A549 (cell line): ENCODE measurements at regions not wholly inside any gene's neighbourhood (a gene's known extent, or its start where the extent isn't known, plus 50 kb on each side); places are given as distances from the start of the nearest gene placed in this dataset.

Source experiments
- ATAC-seq, 2 experiments: fragments of 200-7000 bp in 1 of 2; fragments of >200 bp in 1 of 2; cut with Nextera tagmentation in 1 of 2; cut with Tn5 transposase in 1 of 2; 3 replicates each; pipeline versions ENCODE4 v1.8.0 to v1.9.1; 2018 to 2020; ENCODE audit warnings: mild to moderate bottlenecking in 1 of 2, moderate library complexity in 1 of 2
- CTCF ChIA-PET: fragments of 300-600 bp; sonication (Branson Sonifier 250); formaldehyde crosslinking; extraction: SDS; loops from one replicate; lab custom pipeline; 2021; ENCODE audit warnings: antibody characterized with exemption, inconsistent platforms; lab: Yijun Ruan, JAX
- POLR2A ChIA-PET: fragments of 350-600 bp; formaldehyde crosslinking; extraction: SDS; loops from one replicate; lab custom pipeline; 2021; ENCODE audit warnings: antibody characterized with exemption, inconsistent platforms; lab: Yijun Ruan, JAX
- DNase-seq, 2 experiments: peaks; one replicate each; pipeline versions ENCODE4 v3.0.0 to v3.0.0-alpha.2; 2011 to 2016; ENCODE audit warnings: low read depth in 1 of 2, low spot score in 1 of 2
- FAIRE-seq: peaks from 2 replicates; lab custom pipeline; 2011; peaks lifted over from hg19 to GRCh38; lab: Jason Lieb, UNC
- H3K27ac ChIP-seq, 2 experiments: fragments of >200 bp; sonication (Bioruptor Twin); formaldehyde crosslinking; 3 replicates each; pipeline ENCODE4 v1.5.1; 2016 to 2017
- H3K4me1 ChIP-seq: fragments of >200 bp; sonication (Bioruptor Twin); formaldehyde crosslinking; 3 replicates; pipeline ENCODE4 v1.6.1; 2016
- H3K4me2 ChIP-seq: fragments of >200 bp; sonication (Bioruptor Twin); formaldehyde crosslinking; 3 replicates; pipeline ENCODE4 v1.6.1; 2016
- H3K4me3 ChIP-seq: fragments of >200 bp; sonication (Bioruptor Twin); formaldehyde crosslinking; 3 replicates; pipeline ENCODE4 v1.5.1; 2016
- H3K9me3 ChIP-seq: fragments of >200 bp; sonication (Bioruptor Twin); formaldehyde crosslinking; 3 replicates; pipeline ENCODE4 v1.6.1; 2016
- BCL3 ChIP-seq: fragments of >200 bp; sonication (Bioruptor Twin); formaldehyde crosslinking; IDR thresholded peaks from 3 replicates; pipeline ENCODE4 v1.6.1; 2016
- BHLHE40 ChIP-seq: IDR thresholded peaks from 2 replicates; pipeline ENCODE4 v1.6.1; 2012; ENCODE audit warnings: low read depth, low read length, inconsistent platforms
- CBX8 ChIP-seq: fragments of 200-600 bp; sonication (generic); IDR thresholded peaks from 2 replicates; pipeline ENCODE4 v1.6.1; 2016
- CEBPB ChIP-seq, 2 experiments: fragments of >200 bp in 1 of 2; sonication (Bioruptor Twin) in 1 of 2; formaldehyde crosslinking in 1 of 2; IDR thresholded peaks; 2 replicates each; pipeline ENCODE4 v1.6.1; 2012 to 2016
- CHD2 ChIP-seq: fragments of 150-350 bp; IDR thresholded peaks from 2 replicates; pipeline ENCODE4 v1.6.1; 2014; ENCODE audit warnings: low read length; ENCODE audit not compliant: partially characterized antibody
- CHD4 ChIP-seq: fragments of 200-600 bp; sonication (generic); IDR thresholded peaks from 2 replicates; pipeline ENCODE4 v1.6.1; 2016; ENCODE audit warnings: antibody characterized with exemption, mild to moderate bottlenecking, borderline replicate concordance
- EP300 ChIP-seq, 2 experiments: fragments of >200 bp; sonication (Bioruptor Twin); formaldehyde crosslinking; IDR thresholded peaks; 2 replicates in 1 of 2; 3 replicates in 1 of 2; pipeline ENCODE4 v1.6.1; 2016 to 2017
- ESRRA ChIP-seq: fragments of 150-350 bp; IDR thresholded peaks from 2 replicates; pipeline ENCODE4 v1.6.1; 2014; ENCODE audit warnings: mild to moderate bottlenecking, low read length, borderline replicate concordance
- FOSL2 ChIP-seq, 2 experiments: fragments of 450-650 bp in 1 of 2; fragments of >200 bp in 1 of 2; sonication (Bioruptor Twin) in 1 of 2; formaldehyde crosslinking; IDR thresholded peaks; 2 replicates each; pipeline versions ENCODE4 v1.5.0 to v1.6.1; 2016 to 2020; ENCODE audit warnings: mild to moderate bottlenecking in 1 of 2, moderate library complexity in 1 of 2
- HMGXB4 ChIP-seq: fragments of 250-450 bp; sonication (Bioruptor Pico); IDR thresholded peaks from 2 replicates; pipeline ENCODE4 v1.5.0; 2021; ENCODE audit warnings: mild to moderate bottlenecking, moderate library complexity, borderline replicate concordance
- HOXB13 ChIP-seq: fragments of 250-450 bp; sonication (Bioruptor Pico); IDR thresholded peaks from 2 replicates; pipeline ENCODE4 v1.5.0; 2020; ENCODE audit warnings: low read depth, mild to moderate bottlenecking, moderate library complexity
- KDM1A ChIP-seq: fragments of 200-600 bp; sonication (generic); IDR thresholded peaks from 2 replicates; pipeline ENCODE4 v1.6.1; 2016; ENCODE audit warnings: low read depth, mild to moderate bottlenecking
- MAFK ChIP-seq: fragments of 450-650 bp; IDR thresholded peaks from 2 replicates; pipeline ENCODE4 v1.6.1; 2014; ENCODE audit not compliant: partially characterized antibody
- NFE2L2 ChIP-seq: fragments of 150-350 bp; conservative IDR thresholded peaks from 2 replicates; pipeline ENCODE4 v1.6.1; 2014; ENCODE audit warnings: low read length
- NPAS2 ChIP-seq: fragments of 250-450 bp; sonication (Bioruptor Pico); IDR thresholded peaks from 2 replicates; pipeline ENCODE4 v1.8.0; 2022; ENCODE audit warnings: mild to moderate bottlenecking, moderate library complexity, borderline replicate concordance
- POLR2AphosphoS2 ChIP-seq: conservative IDR thresholded peaks from 2 replicates; pipeline ENCODE4 v1.6.1; 2012; ENCODE audit warnings: low read length, improper control_type of control experiment, inconsistent platforms
- RARB ChIP-seq: fragments of 250-450 bp; sonication (Bioruptor Pico); IDR thresholded peaks from 2 replicates; pipeline ENCODE4 v1.8.0; 2021; ENCODE audit warnings: mild to moderate bottlenecking, moderate library complexity
- RCOR1 ChIP-seq: fragments of 150-350 bp; IDR thresholded peaks from 2 replicates; pipeline ENCODE4 v1.6.1; 2014; ENCODE audit warnings: antibody characterized with exemption, low read length, low read depth
- RFX5 ChIP-seq: fragments of 450-650 bp; IDR thresholded peaks from 2 replicates; pipeline ENCODE4 v1.7.1; 2014; ENCODE audit warnings: antibody characterized with exemption, mild to moderate bottlenecking, moderate library complexity
- USF2 ChIP-seq: fragments of 450-650 bp; IDR thresholded peaks from 2 replicates; pipeline ENCODE4 v1.6.1; 2014; ENCODE audit warnings: antibody characterized with exemption
- ZNF302 ChIP-seq: fragments of 250-450 bp; sonication (Bioruptor Pico); IDR thresholded peaks from 2 replicates; pipeline ENCODE4 v1.9.0; 2021; ENCODE audit warnings: inconsistent platforms, mild to moderate bottlenecking, moderate library complexity
- WGBS: methylation state at CpG from one replicate; pipeline ENCODE4 v1.1.6; 2017; ENCODE audit errors: missing lambda C conversion rate; 5-methylcytosine and 5-hydroxymethylcytosine counted together
- TF ChIP-seq, protein P1 (sequence below): fragments of 150-350 bp; IDR thresholded peaks from 2 replicates; pipeline ENCODE4 v1.6.1; 2014; ENCODE audit warnings: low read depth, mild to moderate bottlenecking, low read length

DNA sequence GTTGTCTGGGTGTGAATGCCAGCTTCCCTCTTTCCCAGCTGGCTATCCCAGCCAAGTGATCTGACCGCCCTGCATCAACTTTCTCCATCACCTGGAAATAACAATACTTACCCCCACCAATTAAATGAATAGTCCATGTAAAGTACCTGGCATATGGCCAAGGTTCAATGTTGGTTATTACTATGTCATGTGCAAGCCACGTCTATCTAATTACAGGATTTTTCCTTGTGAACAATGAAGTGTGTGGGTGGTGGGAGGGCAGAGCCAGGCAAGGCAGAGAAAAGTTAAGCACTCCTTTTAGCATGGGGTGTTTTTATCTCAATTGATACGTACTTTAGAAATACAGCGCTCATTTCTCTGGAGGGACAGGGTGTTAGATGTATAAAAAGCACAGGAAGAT is 121.1 kb downstream of the NHLRC3 start:
- no peak overlapping the region for H3K4me2 ChIP-seq
- 29% methylated on average over 4 of the region's 4 CpGs for WGBS
- ChIA-PET CTCF (interaction anchor here (1.5 kb wide), 1 partner anchor 17 kb away, joined by 4 read pairs; no protein-coding TSS in a partner anchor), POLR2A (no interaction called here)
- no peaks in the 10 kb centered on the region for H3K9me3 ChIP-seq
- no peak for DNase-seq
- no peak overlapping the region for H3K27ac ChIP-seq
- H3K4me1 ChIP-seq = no peaks in the 10 kb centered on the region
- ATAC-seq = no peak
- TF ChIP-seq EP300 (IDR thresholded peaks at IDR 0.05) (no peak), BHLHE40 (no peak), USF2 (no peak), MAFK (no peak)
- TF ChIP-seq, protein P1, sequence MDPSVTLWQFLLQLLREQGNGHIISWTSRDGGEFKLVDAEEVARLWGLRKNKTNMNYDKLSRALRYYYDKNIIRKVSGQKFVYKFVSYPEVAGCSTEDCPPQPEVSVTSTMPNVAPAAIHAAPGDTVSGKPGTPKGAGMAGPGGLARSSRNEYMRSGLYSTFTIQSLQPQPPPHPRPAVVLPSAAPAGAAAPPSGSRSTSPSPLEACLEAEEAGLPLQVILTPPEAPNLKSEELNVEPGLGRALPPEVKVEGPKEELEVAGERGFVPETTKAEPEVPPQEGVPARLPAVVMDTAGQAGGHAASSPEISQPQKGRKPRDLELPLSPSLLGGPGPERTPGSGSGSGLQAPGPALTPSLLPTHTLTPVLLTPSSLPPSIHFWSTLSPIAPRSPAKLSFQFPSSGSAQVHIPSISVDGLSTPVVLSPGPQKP = no peak
- no peak overlapping the region for H3K4me3 ChIP-seq
- no peak for FAIRE-seq

DNA sequence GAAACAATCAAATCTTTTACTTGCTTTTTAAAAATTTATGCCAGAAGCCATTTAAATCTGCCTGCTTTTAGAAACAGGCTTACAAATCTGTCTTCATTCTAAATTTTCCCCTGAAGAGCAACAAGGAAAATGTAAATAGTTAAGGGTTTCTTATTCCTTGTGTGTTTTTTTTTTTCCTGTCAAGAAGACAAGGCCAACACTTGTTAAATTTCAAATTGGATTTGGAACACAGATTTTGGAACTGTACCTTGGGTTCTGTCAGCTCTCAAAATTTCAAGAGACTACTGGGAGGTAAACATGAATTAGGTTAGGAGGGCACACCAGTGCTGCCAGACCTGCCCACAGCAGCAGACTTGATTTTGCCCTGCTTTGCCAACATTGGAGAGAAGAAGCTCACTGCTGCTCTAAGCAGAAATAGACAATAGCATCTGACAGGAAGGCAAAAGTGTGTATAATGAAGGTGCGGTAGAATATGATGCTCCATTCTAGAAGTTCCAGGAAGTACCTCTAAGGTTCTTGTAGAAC is 121.7 kb downstream of the NHLRC3 start:
- Histone ChIP-seq H3K4me1 (no peaks in the 10 kb centered on the region), H3K4me3 (no peak overlapping the region), H3K9me3 (no peaks in the 10 kb centered on the region), H3K27ac (no peak overlapping the region), H3K4me2 (no peak overlapping the region)
- ATAC-seq = no peak
- TF ChIP-seq HOXB13 (no peak), HMGXB4 (no peak), ZNF302 (CRISPR knock-in tag) (no peak), KDM1A (no peak), CBX8 (no peak), BCL3 (no peak), CHD4 (no peak), CHD2 (no peak), RCOR1 (no peak), USF2 (no peak), BHLHE40 (no peak), RFX5 (no peak)
- FAIRE-seq = no peak
- DNase-seq = no peak
- CTCF ChIA-PET = interaction anchor here (1.5 kb wide), 1 partner anchor 17 kb away, joined by 4 read pairs; no protein-coding TSS in a partner anchor
- POLR2A ChIA-PET = no interaction called here
- WGBS = 41% methylated on average over 1 of the region's 1 CpG

DNA sequence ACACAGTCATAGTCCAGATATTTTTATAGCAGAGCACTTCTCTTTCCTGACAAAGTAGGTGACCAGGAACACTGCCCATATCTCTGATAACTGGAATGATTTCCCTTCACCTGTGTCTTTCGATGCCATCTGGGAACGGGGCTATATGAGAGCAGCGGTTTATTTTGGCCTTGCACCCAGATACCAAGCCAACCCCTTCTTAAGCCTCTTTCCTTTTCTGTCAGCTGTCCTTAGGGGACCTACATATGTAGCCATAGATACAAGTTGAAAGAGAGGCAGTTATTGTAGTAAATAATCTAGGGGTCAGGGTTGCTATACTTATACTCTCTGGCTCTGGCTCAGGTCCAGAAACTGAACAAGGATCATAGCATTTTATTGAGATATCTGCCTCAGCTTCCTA is 128.8 kb downstream of the NHLRC3 start:
- H3K27ac ChIP-seq = no peak overlapping the region
- ChIA-PET POLR2A (no interaction called here), CTCF (no interaction called here)
- TF ChIP-seq RARB (CRISPR knock-in tag) = no peak
- no peak for TF ChIP-seq ESRRA
- TF ChIP-seq NPAS2 = no peak
- no peak for TF ChIP-seq NFE2L2
- no peak for TF ChIP-seq CEBPB (IDR thresholded peaks at IDR 0.05)
- no peak for TF ChIP-seq POLR2AphosphoS2
- TF ChIP-seq FOSL2 (IDR thresholded peaks at IDR 0.05) = no peak
- TF ChIP-seq FOSL2 (CRISPR knock-in tag; IDR thresholded peaks at IDR 0.05) = no peak
- no peaks in the 10 kb centered on the region for H3K4me1 ChIP-seq
- ATAC-seq = no peak
- no peak overlapping the region for H3K4me2 ChIP-seq
- no peaks in the 10 kb centered on the region for H3K9me3 ChIP-seq
- DNase-seq = no peak
- no peak overlapping the region for H3K4me3 ChIP-seq
- FAIRE-seq = no peak
- WGBS = 12% methylated on average over 3 of the region's 3 CpGs
